ENCODE measurements at regions not wholly inside any gene's neighbourhood (a gene's known extent, or its start where the extent isn't known, plus 50 kb on each side); places are given as distances from the start of the nearest gene placed in this dataset.

DNA sequence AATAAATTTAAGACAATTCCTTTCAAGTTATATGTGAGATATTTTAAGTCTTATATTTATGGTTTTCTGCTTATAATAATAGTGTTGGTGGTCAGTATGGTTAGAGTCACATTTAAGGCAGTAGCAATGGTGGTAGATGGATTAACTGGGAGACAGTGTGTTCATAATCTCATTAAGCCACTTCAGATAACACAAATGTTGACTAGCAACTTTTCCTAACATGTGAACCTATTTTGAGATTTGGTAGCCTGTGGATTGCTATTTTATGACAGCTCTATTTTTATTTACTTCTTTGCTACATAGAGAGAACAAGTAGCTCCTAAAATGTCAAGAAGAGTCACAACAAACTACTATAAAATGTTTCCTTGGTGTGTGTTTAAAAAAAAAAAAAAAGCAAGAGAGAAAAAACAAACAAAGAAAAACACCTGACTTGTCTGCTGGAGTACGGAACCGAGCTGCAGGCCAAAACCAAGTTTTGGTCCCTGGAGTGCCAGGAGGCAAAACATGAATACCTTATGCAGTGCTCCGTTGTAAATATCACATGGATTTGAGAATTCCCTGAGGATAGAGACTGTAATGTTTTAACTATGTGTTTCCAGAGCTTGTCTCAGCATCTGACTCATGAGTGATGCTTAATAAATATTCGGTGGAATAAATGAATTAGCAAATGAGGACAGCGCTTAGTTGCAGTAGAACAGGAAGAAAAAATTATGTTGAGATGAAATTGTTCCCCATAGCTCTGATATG is 457.1 kb upstream of the ROBO2 start:
- DNase-seq (ENCODE audit: low spot score) (no peak), ATAC-seq (ENCODE audit: insufficient number of reproducible peaks, low FRiP score, low read depth) (no peak)
- H3K36me3 ChIP-seq, result no peaks in the 10 kb centered on the region
- no peaks in the 10 kb centered on the region for H3K27me3 ChIP-seq (replicated peaks; ENCODE audit: insufficient read depth)
- no peaks in the 10 kb centered on the region for H3K9me3 ChIP-seq
- H3K4me1 ChIP-seq (ENCODE audit: control insufficient read depth in 1 of 2, low read depth in 2 of 2), result no peaks in the 10 kb centered on the region
- H3K4me3 ChIP-seq, result no peak overlapping the region
- TF ChIP-seq, protein P1, sequence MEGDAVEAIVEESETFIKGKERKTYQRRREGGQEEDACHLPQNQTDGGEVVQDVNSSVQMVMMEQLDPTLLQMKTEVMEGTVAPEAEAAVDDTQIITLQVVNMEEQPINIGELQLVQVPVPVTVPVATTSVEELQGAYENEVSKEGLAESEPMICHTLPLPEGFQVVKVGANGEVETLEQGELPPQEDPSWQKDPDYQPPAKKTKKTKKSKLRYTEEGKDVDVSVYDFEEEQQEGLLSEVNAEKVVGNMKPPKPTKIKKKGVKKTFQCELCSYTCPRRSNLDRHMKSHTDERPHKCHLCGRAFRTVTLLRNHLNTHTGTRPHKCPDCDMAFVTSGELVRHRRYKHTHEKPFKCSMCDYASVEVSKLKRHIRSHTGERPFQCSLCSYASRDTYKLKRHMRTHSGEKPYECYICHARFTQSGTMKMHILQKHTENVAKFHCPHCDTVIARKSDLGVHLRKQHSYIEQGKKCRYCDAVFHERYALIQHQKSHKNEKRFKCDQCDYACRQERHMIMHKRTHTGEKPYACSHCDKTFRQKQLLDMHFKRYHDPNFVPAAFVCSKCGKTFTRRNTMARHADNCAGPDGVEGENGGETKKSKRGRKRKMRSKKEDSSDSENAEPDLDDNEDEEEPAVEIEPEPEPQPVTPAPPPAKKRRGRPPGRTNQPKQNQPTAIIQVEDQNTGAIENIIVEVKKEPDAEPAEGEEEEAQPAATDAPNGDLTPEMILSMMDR (IDR thresholded peaks at IDR 0.05), result no peak
- H3K27ac ChIP-seq, result no peak overlapping the region

DNA sequence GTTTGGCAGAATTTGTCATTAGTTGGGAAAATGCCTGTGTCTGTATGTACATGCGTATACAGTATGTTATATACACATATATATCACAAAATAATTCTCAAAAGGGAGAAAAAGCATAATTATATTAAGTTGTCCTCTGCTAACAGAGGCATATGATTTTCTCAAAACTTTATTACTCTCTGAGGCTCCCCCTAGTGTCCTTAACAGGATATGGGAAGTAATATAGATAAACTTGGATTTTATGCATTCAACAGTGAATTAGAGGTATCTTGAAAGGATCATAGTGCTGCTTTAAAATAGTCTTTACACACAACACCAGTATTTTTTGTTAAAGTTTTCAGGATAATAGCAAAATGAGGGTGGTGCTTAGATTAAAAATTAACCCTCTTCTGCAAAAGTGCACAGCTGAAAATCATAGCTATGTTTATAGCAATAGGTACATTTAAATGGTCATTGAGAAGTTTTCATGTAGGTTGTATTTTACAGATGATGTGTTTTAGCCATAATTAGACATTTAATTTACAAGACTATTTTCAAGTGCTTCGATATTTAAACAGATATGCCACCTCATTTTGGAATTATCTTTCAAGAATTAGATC is 454.0 kb upstream of the ROBO2 start:
- no peaks in the 10 kb centered on the region for H3K27me3 ChIP-seq (replicated peaks; ENCODE audit: insufficient read depth)
- H3K4me3 ChIP-seq, result no peak overlapping the region
- ATAC-seq (ENCODE audit: insufficient number of reproducible peaks, low FRiP score, low read depth) (no peak), DNase-seq (ENCODE audit: low spot score) (no peak)
- H3K27ac ChIP-seq, result no peak overlapping the region
- no peaks in the 10 kb centered on the region for H3K4me1 ChIP-seq (ENCODE audit: control insufficient read depth in 1 of 2, low read depth in 2 of 2)
- no peaks in the 10 kb centered on the region for H3K36me3 ChIP-seq
- H3K9me3 ChIP-seq, result no peaks in the 10 kb centered on the region
- TF ChIP-seq, protein P1 (IDR thresholded peaks at IDR 0.05), result peak; percentile 31

DNA sequence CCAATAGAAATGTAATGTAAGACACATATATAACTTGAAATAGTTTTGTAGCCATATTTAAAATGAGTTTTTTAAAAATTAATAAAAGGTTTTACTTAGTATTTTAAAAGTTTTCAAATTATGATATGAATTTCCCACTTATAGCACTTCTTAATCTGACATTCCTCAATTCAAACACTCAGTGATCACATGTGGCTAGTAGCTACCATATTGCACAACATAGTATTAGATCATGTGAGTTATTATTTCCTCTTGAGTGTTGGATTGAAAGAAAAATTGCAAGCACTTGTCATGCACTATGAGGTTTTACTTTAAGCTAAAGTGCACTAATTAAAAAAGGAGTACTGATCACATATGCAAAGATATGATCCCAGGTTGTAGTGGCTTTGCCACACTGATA is 453.4 kb upstream of the ROBO2 start:
- Histone ChIP-seq H3K27me3 (replicated peaks; ENCODE audit: insufficient read depth) (no peaks in the 10 kb centered on the region), H3K27ac (no peak overlapping the region), H3K4me1 (ENCODE audit: control insufficient read depth in 1 of 2, low read depth in 2 of 2) (no peaks in the 10 kb centered on the region), H3K36me3 (no peaks in the 10 kb centered on the region), H3K9me3 (no peaks in the 10 kb centered on the region), H3K4me3 (no peak overlapping the region)
- ATAC-seq (ENCODE audit: insufficient number of reproducible peaks, low FRiP score, low read depth) (no peak), DNase-seq (ENCODE audit: low spot score) (no peak)
- TF ChIP-seq, protein P1 (IDR thresholded peaks at IDR 0.05), result no peak

DNA sequence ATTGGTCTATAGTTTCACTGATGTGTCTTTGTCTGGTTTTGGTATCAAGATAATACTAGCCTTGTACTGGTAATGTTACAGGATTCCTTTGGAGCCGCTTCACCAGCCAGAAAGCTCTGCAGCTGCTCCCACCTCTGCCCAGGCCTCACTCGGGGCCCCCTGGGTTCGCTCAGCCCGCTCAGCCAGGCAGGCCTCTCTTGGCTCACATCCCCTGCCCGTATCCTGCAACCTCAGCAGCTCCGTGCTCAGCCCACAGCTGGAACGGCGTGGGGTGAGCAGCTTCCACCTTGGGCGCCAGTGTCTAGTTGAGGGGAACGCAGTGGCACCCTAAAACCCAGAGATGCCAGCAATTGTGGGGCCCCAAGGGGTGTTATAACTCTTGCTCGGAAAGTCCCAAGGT is 429.7 kb upstream of the ROBO2 start:
- H3K9me3 ChIP-seq, result no peaks in the 10 kb centered on the region
- no peak for DNase-seq (ENCODE audit: low spot score)
- ATAC-seq (ENCODE audit: insufficient number of reproducible peaks, low FRiP score, low read depth), result no peak
- H3K27me3 ChIP-seq (replicated peaks; ENCODE audit: insufficient read depth), result no peaks in the 10 kb centered on the region
- no peak overlapping the region for H3K27ac ChIP-seq
- H3K36me3 ChIP-seq, result no peaks in the 10 kb centered on the region
- no peaks in the 10 kb centered on the region for H3K4me1 ChIP-seq (ENCODE audit: control insufficient read depth in 1 of 2, low read depth in 2 of 2)
- TF ChIP-seq, protein P1 (IDR thresholded peaks at IDR 0.05), result no peak
- no peak overlapping the region for H3K4me3 ChIP-seq

DNA sequence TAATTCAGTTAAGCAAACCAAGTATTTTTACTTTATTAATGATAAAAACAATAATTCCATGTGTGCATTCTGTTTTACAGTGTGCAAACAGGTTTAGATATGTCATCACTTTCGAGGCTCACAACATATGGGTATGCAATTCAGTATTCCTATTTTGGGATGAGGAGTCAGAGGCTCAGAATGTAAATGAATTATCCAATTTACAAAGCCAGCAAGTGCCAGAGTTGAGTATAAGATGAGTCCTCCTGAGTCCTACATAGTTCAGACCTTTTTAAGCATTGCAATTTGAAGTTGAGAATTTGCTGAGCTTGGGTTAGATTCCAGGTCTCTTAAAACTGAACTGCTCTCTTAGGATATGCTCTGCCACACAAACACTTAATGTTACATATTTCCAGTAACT is 424.2 kb upstream of the ROBO2 start:
- no peaks in the 10 kb centered on the region for H3K4me1 ChIP-seq (ENCODE audit: control insufficient read depth in 1 of 2, low read depth in 2 of 2)
- no peaks in the 10 kb centered on the region for H3K36me3 ChIP-seq
- H3K27ac ChIP-seq, result no peak overlapping the region
- DNase-seq (ENCODE audit: low spot score), result no peak
- TF ChIP-seq, protein P1 (IDR thresholded peaks at IDR 0.05), result no peak
- H3K27me3 ChIP-seq (replicated peaks; ENCODE audit: insufficient read depth), result no peaks in the 10 kb centered on the region
- no peak for ATAC-seq (ENCODE audit: insufficient number of reproducible peaks, low FRiP score, low read depth)
- H3K9me3 ChIP-seq, result no peaks in the 10 kb centered on the region
- H3K4me3 ChIP-seq, result no peak overlapping the region

All from thoracic aorta (tissue), 2 donors.